ENCODE measurements at regions not wholly inside any gene's neighbourhood (a gene's known extent, or its start where the extent isn't known, plus 50 kb on each side); places are given as distances from the start of the nearest gene placed in this dataset.
"Not testable (repeated sequence)": the region's sequence is repeated elsewhere in the genome, so short reads cannot be mapped to it uniquely, and the experiment has no call there.

DNA sequence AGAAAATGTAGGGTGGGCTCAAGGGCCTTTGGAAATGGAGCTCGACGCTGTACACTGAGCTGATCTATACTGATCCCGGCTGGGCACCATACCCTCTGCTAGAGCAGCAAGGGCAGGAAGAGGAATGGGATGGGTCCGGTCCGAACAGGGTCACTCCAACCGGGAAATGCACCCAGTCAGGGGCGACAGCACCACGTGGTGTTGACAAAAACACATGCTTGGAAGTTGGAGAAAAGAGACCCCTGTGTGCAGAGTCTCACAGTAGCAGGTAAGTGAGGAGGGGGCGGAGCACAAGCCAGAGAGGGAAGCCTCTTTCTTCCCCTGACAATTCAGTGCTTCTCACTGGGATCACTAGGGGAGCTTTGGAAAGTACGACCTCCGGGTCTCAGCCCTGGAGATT is 84.1 kb upstream of the ASB18 start:
- no peak for DNase-seq (ENCODE audit: low read depth in 2 of 2)

DNA sequence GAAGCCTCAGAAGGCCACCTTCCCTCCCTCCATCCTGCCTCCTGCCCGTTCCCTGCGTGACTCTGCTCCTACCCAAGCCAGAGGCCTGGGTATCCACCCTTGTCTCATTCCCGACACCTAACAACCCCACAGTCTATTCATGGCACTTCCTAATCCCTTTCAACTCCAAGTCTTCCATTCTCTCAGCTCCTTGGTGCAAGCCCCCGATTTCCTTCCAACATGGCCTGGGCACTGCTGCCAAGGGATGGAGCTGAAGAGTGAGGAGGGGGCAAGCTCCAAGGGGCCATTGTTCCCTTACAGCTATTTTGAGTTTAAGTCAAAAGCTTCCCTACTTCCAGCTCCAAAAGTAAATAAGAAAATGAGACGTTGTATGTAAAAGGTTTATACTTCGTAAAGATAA is 84.8 kb upstream of the ASB18 start:
- DNase-seq (ENCODE audit: low read depth in 2 of 2) = no peak

DNA sequence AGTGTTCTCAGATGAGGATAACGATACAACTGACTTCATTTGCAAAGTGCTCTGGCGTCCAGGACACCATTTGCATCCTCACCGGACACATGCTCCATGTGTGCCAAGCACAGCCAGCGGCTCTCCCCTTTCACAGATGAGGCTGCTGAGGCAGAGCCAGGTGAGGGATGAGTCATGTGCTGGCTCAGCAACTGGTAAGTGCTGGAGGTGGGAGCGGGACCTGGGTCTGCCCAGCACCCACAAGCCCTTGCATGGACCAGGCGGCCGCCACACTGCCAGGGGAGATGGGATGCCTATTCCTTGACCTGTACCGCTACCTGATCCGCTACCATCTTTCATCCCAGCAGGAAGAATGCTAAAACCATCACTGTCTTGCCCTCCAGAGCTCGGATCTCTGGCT is 86.2 kb upstream of the ASB18 start:
- DNase-seq (ENCODE audit: low read depth in 2 of 2) = no peak

DNA sequence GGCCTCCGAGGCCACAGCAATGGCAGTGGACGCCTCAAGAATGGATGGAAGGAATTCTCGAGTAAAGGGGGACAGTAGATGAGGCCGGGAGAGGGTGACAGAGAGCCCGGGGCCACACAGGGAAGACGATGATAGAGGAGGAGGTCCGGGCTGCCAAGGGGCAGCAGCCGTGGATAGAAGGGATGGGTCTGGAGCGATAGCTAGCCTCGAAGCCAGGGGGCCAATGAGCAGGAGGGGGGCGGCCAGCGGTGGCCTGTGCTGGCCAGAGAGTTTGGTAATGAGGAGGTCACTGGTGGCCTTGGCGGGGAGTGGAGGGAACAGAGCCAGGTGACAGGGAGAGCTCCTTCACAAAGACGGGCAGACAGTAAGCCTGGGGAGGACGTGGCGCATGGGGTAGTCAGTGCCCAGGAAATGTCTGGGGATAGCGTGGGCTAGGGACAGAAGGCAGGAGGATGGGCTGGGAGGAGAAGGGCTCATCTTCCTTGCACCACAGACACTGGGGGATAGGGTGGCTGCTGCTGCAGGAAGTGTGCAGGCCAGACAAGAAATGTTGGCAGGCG is 87.8 kb upstream of the ASB18 start:
- no peak for DNase-seq (ENCODE audit: low read depth in 2 of 2)

DNA sequence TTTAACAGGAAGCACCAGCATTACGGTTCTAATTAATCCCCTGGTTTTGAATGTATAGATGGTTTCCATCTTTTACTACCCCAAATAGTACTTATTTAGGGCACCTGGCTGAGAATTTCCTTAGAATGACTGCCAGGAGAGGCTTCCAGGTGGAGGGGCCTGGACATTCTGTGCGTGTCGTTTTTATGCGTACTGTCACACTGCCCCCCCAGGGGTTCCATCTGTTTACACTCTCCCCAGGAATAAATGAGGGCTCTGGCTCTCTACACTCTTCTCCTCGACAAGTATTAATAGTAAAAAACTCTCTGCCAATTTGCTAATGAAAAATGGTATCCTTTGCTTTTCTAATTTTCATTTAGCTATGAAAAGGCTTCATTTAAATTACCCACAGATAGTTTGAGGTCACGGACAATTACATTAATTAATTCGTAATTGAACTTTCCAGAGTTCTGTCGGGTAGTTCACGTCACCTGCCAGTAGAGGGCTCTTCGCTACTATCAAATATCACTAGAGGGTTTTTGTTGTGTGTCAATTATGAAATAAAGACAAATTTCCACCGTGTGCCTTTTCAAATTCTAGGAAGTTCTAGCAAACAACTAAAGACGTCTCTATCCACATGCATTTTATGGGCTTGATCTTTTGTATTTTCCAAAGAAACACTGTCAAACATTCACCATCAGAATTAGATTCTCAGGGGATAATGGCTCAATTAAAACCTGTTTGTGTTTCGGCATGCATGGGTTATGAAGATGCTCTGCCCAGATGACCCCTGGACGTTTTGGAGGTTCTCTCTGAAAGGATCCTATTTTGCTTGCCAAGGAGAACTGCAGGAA is 88.8 kb upstream of the ASB18 start:
- no peak for DNase-seq (ENCODE audit: low read depth in 2 of 2)

DNA sequence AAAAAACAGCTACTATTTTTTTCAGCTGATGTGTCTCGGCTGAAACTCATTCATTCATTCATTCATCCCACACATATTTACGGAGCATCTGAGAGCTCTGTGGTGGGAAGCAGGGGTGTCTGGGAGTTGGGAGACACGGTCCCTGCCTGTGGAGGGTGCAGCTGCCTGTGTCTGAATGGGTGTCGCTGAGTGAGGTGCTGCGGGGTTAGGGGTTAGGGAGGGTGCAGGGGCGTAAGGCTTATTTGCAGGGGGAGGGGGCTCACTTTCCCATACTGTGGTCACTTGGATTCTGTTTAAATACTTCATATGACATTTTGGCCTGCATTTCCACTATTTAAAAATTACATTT is 89.4 kb upstream of the ASB18 start:
- no peak for DNase-seq (ENCODE audit: low read depth in 2 of 2)

DNA sequence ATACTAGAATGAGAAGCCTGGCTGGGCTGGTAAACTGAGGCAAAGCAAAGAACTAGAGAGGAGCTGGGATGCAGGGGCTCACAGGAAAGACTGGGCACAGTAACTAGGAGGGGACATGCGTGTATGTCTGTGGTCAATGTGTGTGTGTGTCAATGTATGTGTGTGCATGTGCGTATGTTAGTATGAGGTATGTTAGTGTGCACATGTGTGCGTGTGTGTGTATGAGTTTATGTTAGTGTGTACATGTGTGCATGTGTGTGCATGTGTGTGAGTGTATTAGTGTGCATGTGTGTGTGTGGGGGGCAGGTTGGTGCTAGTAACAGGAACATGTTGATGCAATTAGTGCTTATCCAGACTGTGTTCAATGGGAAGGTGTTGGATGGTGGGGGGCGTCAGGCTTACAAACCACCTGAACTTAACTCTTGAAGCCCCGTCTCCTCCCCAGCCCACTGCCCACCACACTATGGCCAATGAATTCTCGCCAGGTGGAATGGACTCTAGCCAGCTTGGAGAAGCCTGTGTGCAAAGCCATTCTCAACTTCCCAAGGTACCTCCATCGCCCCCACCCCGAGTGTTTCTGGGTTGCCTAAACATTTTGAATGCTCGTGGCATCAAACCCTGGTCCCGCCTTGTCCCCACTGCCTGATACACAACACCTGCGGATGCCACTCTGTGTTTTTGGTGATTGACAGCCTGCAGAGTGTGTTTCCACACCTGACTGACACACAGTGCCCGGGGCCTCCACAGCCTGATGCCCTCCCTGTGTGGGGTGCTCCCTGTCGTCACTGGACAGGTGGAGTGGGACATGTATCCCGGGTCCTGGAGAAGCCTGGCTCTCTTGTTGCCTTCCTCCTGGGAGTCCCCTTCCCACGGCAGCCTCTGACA is 90.1 kb upstream of the ASB18 start:
- no peak for DNase-seq (ENCODE audit: low read depth in 2 of 2)

DNA sequence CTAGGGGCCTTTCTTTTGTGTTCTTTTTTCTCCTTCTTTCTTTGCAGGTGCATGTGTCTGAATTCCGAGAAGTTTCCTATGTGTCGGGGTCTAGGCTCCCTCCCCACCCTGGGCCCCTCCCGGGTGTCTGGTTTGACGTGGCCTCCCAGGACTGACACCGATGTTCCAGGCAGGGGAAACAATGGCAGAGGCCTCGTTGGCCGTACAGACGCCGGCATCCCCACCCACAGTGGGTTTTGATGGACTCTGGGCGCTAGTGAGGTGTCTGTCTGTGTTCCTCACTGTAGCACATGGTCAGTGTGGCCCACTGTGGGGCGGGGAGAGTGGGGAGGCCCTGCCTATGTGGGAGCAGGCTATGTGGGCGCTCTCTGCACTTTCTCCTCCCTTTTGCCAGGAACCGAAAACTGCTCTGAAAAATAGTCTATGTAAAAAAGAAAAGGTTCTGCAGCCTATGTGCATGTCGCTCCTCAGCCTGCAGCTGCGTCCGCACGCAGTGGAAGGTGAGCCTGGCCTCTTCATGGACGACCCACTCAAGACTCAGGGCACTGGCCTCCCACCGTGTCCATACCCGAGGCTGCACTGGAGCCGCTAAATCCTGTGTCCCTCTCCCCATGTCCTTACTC is 90.9 kb upstream of the ASB18 start:
- DNase-seq (ENCODE audit: low read depth in 2 of 2) = no peak

DNA sequence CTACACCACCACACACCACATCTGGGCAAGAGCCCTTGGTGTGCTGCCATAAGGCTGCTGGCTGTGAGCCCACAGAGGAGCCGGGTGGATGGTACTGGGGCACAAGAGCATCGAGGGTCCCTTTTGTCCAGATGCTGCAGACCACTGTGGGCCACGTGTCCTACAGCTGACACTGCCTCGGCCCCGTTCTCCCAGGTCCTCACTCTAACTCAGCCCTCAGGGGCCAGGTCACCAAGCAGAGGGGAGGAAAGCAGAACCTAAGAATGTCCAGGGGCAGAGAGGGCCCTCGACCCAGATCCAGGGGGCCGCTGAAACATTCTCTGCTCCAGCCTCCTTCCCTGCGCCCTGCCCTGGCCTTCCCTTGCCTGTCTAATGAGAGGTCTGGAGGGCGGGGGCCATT is 91.7 kb upstream of the ASB18 start:
- DNase-seq (ENCODE audit: low read depth in 2 of 2) = no peak

DNA sequence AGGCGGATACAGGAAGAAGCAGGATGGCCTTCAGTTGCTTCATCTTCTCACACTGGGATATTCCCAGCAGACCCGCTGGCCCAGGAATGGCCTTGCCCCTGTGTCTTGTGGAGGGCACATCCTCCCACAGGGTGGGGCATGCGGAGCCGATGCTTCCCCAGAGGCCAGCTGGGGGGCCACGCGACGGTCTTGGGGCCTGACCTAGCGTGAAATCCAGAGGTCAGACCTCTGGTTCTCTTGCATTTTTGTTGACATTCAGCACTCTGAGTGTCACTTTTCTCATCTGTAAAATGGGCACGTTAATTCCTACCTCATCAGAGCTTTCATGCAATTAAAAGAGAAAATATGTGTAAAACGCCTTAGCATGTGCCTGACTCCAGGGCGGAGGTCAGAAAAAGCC is 92.1 kb upstream of the ASB18 start:
- DNase-seq (ENCODE audit: low read depth in 2 of 2) = not testable (repeated sequence)

DNA sequence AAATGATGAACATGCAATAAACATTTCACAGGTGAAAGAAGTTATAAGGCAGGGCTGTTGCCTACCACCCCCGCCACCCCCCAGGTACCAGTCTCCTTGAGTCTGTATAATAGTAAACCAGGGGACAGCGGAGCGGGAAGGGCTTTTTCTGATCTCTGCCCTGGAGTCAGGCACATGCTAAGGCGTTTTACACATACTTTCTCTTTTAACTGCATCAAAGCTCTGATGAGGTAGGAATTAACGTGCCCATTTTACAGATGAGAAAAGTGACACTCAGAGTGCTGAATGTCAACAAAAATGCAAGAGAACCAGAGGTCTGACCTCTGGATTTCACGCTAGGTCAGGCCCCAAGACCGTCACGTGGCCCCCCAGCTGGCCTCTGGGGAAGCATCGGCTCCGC is 94.3 kb upstream of the ASB18 start:
- not testable (repeated sequence) for DNase-seq (ENCODE audit: low read depth in 2 of 2)

DNA sequence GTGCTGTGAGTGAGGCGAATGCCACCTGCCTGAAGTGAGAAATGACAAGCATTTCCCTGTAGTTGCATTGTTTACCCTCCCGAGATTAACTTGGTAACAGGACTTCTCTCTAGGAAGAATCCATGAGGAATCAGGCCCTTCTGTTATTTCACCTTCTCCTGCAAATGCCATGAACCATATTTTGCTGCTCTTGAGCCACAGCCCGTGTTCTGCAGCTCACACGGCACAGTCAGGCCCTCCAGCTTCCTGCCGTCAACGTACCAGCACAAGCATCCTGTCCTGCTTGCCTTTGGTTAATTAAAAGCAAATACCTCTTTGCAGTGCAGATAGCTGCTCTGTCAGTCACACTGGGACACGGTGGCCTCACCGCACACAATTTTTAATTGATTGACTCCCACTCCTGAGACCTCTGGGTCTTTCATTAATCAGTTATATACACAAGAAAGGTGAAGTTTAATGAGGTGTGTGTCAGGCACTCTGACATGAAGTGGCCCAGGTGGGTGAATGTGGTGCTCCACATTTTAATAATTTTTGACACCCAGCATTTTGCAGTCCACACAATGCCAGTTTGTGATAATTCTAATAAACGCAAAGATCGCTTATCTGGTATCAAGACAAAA is 95.3 kb upstream of the ASB18 start:
- no peak for DNase-seq (ENCODE audit: low read depth in 2 of 2)

DNA sequence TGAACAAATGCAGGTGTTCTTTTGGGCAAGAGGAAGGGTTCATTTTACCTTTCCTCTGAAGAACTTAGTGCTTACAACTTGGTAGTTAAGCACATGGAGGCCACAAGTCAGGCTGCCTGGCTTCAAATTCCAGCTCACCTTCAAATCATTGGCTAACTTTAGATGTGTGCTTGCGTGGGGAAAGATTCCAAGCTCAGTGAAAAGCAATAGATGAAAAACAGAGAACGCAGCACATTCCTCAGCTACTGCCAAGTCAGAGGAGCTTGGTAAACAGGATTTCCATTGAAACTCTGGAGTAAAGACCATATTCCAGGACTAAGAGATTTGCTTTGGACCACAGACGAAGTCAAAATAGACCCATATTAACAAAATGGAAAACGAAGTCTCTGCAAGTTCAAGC is 96.3 kb upstream of the ASB18 start:
- DNase-seq (ENCODE audit: low read depth in 2 of 2) = no peak

DNA sequence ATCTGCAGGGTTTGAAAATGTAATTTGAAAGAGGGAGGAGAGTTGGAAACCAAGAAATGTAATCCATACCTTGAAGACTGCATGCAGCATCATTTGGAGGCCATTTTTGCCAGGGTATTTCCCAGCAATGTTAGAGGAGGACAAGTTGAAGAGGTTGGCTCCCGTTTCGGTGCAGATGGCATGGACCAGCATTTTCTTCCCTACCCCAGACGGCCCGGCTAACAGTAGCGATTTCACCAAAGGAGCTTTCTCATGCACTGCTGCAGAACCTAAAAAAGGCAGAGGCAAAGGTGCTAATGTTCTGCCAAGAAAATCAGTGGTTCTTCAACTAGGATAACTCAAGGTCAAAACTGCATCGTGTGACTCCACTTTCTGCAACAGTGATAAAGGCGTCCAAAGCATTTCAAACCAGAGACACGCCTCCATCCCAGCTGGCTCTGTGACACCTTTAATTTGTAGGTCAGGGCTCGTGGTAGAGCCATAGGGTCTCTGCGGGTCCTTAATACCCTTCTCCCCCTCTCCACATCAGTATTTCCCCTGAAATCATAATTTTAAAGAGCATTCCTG is 99.6 kb upstream of the ASB18 start:
- no peak for DNase-seq (ENCODE audit: low read depth in 2 of 2)

DNA sequence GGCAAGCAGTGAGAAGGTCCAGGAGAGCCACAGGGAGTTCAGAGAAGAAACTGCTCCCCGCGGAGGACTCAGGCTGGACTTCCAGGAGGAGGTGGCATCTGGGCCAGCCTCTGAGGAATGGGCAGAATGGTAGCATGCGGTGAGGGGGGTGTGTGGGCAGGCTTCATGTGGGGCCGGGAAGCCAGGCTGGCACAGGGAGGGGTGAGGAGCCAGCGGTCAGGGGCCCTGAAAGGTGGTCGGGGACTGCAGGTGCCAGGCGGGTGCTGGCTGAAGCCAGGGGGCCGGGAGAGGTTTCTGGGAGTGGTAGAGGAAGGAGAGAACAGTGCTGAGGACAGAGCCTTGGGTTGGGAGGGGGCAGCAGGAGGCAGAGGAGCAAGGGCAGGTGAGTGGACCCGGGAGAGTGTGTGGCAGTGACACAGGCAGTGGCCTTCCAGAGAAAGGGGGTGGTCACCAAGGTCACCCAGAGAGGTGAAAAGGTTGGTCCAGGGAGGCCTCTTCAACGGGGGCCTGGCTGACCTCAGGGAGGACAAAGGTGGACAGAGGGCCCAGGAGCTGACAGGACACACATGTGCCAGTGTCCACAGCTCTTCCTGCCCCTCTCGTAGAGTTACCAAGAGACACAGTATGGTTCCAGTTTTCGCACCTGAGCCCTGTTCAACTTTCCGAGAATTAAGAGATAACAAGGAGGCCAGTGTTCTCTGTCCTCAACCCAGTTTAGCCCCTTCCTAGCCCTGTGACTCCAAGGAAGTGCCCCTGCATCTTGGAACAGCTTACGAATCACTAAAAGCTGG is 101.2 kb upstream of the ASB18 start:
- no peak for DNase-seq (ENCODE audit: low read depth in 2 of 2)

DNA sequence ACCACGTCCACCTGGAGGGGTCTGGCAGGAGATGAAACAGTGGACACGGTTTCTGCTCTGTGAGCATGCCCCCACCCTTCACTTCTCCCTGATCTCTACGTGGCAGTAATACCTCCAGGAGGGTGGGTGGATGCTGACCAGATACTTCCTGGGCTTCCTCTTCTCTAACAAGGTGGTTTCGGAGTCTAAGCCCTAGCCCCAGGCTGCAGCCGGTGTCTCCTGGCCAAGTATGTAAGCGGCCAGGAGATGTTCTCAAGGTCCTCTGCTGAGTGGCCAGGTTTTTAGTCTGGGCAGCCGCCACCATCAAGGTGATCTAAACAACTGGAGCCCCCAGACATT is 101.8 kb upstream of the ASB18 start:
- no peak for DNase-seq (ENCODE audit: low read depth in 2 of 2)

DNA sequence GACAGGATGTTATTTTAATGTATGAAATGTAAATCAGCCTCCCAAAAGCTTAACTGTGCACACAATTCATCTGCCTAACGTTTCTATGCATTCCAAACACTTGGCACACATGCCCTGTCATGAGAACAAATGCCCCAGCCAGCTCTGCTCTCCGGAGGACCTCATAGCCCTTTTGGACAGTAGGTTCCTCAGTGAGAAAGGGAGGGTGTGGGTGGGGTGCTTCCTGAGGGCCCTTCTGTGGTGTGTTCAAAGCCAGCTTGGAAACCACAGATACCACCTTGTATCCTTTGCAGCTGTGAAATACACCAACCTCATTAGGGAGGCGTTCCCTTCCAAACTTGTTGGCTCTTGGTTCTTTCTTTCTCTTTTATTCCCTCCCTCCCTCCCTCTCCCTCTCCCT is 102.2 kb upstream of the ASB18 start:
- DNase-seq (ENCODE audit: low read depth in 2 of 2) = peak; percentile 8 to 24

DNA sequence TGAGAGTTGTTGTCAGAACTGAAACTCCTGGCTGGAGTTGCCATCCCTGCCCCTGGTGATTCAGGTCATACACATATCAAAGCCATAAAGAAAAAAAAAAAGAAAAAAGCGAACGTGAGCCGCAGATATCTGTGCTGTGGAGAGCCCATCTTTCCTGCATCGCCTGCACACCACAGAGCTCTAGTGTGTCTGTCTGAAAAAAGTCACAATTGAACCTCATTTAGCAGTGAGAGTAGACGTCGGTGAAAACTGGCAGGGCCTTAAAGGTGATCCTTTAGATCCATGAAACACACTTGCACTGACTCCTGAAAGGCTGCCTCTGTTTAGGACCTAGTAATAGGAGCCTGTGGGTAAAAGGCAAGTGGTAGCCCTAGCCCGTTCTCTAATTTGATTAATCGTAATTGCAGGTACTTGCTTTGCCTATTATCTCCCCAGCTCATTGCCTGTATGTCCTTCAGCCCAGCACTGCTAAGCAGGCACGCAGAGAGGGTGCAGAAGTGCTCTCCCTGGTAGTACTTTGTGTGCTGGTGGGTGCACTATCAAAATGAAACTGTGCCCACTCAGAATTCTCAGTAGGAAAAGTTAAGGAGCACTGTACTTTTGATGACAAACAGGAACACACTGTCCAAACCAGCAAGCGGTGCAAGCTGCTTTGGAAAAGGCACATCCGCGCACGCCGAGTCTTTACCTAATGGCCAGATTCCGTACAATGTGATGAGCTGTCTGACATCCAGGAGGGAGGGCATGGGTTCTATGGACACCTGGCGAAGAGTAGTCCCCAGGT is 103.5 kb upstream of the ASB18 start:
- DNase-seq (ENCODE audit: low read depth in 2 of 2) = no peak

DNA sequence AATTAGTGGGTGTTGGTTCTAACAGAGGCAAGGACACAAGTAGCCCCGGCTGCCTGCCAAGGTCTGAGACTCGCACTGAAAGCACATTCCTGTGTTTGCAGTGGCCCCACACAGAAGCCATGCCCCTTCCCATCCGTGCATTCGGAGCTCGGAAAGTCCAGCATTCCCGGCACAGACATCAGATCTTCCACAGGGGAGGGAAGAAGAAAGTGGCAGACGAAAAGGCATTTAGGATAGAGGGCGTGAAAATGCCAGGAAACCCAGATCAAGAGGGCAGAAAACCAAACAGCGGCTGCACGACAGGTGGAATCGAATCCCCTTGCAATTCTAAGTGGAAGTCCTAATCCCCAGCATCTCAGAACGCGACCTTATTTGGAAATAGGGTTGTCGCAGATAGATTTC is 105.5 kb upstream of the ASB18 start:
- DNase-seq (ENCODE audit: low read depth in 2 of 2) = no peak

DNA sequence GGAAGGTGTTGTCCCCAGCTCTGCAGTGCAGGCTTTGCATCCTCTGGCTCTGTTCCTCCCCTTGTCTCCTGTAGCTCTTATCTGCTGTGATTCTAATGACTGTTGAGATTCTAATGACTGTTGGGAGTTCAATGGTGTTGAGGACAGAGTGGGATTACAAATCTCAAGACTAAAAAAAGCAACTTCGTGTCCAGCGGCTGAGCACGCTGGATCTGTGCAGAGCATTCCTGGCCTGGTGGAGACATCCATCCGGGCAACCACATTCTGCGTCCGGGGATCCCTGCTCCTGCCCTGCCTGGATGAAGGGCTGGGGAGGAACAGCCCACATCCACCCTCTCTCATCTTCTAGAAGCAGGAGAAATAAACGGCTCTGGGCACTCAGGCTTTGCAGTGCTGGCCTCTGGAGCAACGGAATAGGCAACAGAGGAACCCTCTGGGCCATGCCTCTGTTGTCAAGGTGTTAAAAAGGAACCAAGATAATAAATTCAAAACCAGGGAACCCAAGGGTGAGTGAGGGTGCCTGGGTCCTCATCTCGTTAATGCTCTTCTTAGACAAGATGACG is 106.7 kb upstream of the ASB18 start:
- DNase-seq (ENCODE audit: low read depth in 2 of 2) = no peak

Measured in stimulated activated CD8-positive, alpha-beta memory T cell treated with anti-CD3 and anti-CD28 coated beads, Interleukin-15, amount 100 ng/mL, for 48 hours (primary cell).